Effector CD8-positive, alpha-beta T cell (primary cell): ENCODE measurements at regions not wholly inside any gene's neighbourhood (a gene's known extent, or its start where the extent isn't known, plus 50 kb on each side); places are given as distances from the start of the nearest gene placed in this dataset.

Experiments used
- DNase-seq: peaks from one replicate; lab custom pipeline; 2025; lab: John Stamatoyannopoulos, UW

DNA sequence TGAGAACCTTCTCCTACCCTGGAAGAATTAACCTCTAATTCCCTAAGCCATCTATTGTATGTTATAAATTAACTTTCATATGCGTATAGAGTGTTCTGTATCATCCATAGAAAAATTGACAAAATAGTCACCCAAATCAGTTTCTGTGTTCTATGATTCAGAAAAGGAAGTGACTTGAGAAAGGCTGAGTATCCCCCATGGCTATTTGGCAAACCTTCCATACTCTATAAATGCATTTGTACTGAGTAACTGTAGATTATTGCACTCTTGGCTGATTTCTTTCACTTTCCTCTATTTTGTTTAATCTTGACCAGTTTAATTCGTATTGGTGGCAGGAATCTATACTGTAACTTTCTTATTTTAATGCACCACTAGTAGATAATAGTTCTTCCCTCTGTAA is 182.2 kb downstream of the HTR7 start:
- no peak for DNase-seq
